Smooth muscle cell (in vitro differentiated cells): ENCODE measurements at regions not wholly inside any gene's neighbourhood (a gene's known extent, or its start where the extent isn't known, plus 50 kb on each side); places are given as distances from the start of the nearest gene placed in this dataset.

ENCODE experiments used
- DNase-seq: peaks from one replicate; lab custom pipeline; 2025; ENCODE audit not compliant: unreplicated experiment; lab: John Stamatoyannopoulos, UW
- H2AFZ ChIP-seq: fragments of 200-600 bp; sonication (generic); 2 replicates; pipeline ENCODE4 v1.6.0; 2016; ENCODE audit warnings: antibody characterized with exemption, low read depth, mild to moderate bottlenecking
- H3F3A ChIP-seq: fragments of 200-600 bp; sonication (generic); 2 replicates; pipeline ENCODE4 v1.6.0; 2017; ENCODE audit warnings: antibody characterized with exemption, low read depth
- H3K27ac ChIP-seq: fragments of 200-600 bp; sonication (generic); 2 replicates; pipeline ENCODE4 v1.5.1; 2016; ENCODE audit warnings: low read depth, mild to moderate bottlenecking
- H3K27me3 ChIP-seq: fragments of 200-600 bp; sonication (generic); 2 replicates; pipeline ENCODE4 v1.6.1; 2016; ENCODE audit warnings: low read depth, mild to moderate bottlenecking
- H3K36me3 ChIP-seq: fragments of 200-600 bp; sonication (generic); 2 replicates; pipeline ENCODE4 v1.5.1; 2016; ENCODE audit warnings: low read depth
- H3K4me1 ChIP-seq: fragments of 200-600 bp; sonication (generic); 2 replicates; pipeline ENCODE4 v1.5.1; 2016; ENCODE audit warnings: low read depth
- H3K4me2 ChIP-seq: fragments of 200-600 bp; sonication (generic); 2 replicates; pipeline ENCODE4 v1.6.0; 2016; ENCODE audit warnings: mild to moderate bottlenecking
- H3K4me3 ChIP-seq: fragments of 200-600 bp; sonication (generic); 2 replicates; pipeline ENCODE4 v1.5.1; 2016; ENCODE audit warnings: mild to moderate bottlenecking
- H3K79me2 ChIP-seq: fragments of 200-600 bp; sonication (generic); 2 replicates; pipeline ENCODE4 v1.6.0; 2016; ENCODE audit warnings: low read depth, mild to moderate bottlenecking
- H3K9ac ChIP-seq: fragments of 200-600 bp; sonication (generic); 2 replicates; pipeline ENCODE4 v1.6.0; 2016; ENCODE audit warnings: low read depth
- H3K9me3 ChIP-seq: fragments of 200-600 bp; sonication (generic); replicated peaks from 2 replicates; pipeline ENCODE4 v1.5.1; 2016; ENCODE audit warnings: low read depth
- H4K20me1 ChIP-seq: fragments of 200-600 bp; sonication (generic); 2 replicates; pipeline ENCODE4 v1.6.0; 2016; ENCODE audit warnings: low read depth
- WGBS: methylation state at CpG from one replicate; pipeline ENCODE4 v1.1.7; 2016; ENCODE audit warnings: low lambda C conversion rate; 5-methylcytosine and 5-hydroxymethylcytosine counted together
- TF ChIP-seq, protein P1 (sequence below): fragments of 200-600 bp; sonication (generic); IDR thresholded peaks from 2 replicates; pipeline ENCODE4 v1.5.1; 2017; ENCODE audit warnings: borderline replicate concordance, mild to moderate bottlenecking, antibody characterized with exemption; ENCODE audit not compliant: insufficient read depth, poor library complexity, severe bottlenecking

DNA sequence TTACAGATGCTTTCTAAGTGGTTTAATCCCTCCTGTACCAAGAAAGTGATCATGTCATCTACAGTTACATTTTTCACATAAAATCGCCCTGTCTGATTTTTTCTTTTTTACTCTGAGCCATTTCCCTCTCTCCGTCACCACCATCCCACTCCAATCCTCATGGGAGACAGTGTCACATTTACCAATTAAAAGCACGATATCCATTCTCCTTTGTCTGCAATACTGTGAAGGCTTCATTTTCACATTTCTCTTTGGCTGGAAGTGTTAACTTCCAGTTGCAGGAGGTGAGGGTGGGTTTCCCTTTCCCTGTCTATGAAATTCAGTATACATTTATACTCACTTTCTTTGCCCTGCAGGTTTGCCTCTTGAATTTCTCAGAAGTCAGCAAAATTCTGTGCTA, 372.7 kb upstream of the CNR1 start:
- no peaks in the 10 kb centered on the region for H3K36me3 ChIP-seq
- no peaks in the 10 kb centered on the region for H3K79me2 ChIP-seq
- H3K4me3 ChIP-seq, result no peak overlapping the region
- TF ChIP-seq, protein P1, sequence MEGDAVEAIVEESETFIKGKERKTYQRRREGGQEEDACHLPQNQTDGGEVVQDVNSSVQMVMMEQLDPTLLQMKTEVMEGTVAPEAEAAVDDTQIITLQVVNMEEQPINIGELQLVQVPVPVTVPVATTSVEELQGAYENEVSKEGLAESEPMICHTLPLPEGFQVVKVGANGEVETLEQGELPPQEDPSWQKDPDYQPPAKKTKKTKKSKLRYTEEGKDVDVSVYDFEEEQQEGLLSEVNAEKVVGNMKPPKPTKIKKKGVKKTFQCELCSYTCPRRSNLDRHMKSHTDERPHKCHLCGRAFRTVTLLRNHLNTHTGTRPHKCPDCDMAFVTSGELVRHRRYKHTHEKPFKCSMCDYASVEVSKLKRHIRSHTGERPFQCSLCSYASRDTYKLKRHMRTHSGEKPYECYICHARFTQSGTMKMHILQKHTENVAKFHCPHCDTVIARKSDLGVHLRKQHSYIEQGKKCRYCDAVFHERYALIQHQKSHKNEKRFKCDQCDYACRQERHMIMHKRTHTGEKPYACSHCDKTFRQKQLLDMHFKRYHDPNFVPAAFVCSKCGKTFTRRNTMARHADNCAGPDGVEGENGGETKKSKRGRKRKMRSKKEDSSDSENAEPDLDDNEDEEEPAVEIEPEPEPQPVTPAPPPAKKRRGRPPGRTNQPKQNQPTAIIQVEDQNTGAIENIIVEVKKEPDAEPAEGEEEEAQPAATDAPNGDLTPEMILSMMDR, result no peak
- WGBS, result 72% methylated on average over 3 of the region's 3 CpGs
- H3K4me1 ChIP-seq, result no peaks in the 10 kb centered on the region
- H3K9me3 ChIP-seq, result no peaks in the 10 kb centered on the region
- DNase-seq, result no peak
- no peak overlapping the region for H3K27ac ChIP-seq
- H3F3A ChIP-seq, result no peaks in the 10 kb centered on the region
- no peaks in the 10 kb centered on the region for H3K27me3 ChIP-seq
- H3K9ac ChIP-seq, result no peak overlapping the region
- H4K20me1 ChIP-seq, result no peaks in the 10 kb centered on the region
- no peak overlapping the region for H2AFZ ChIP-seq
- H3K4me2 ChIP-seq, result no peak overlapping the region

DNA sequence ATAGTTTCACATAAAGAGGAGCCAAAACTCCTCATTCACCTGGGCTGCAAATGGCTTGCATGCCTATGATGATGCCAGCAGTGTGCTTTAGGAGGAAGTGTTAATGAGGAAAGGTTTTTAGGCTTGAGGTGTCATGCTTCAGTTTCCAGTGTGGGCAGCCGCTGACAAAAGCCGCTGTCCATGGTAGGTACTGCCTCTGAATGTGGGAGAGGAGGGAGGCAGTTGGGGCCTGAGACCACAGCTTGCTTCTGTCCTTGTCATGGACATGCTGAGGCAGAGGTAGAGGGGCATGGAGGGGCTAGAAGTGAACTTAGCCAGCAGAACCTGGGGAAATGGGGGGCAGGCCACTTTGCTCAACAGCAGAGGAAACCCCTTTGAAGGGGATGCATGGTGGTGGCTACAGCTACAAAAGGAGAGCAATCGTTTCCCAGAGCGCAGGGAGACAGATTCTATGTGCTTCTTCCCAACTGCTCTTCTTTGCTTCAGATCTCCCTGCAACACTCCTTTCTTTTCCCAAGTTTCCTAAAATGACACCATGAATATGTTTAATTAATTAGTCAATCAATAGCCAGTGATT, 372.1 kb upstream of the CNR1 start:
- WGBS, result 64% methylated on average over 4 of the region's 4 CpGs
- Histone ChIP-seq H3K27me3 (no peaks in the 10 kb centered on the region), H3K79me2 (no peaks in the 10 kb centered on the region), H3K4me3 (no peak overlapping the region), H4K20me1 (no peaks in the 10 kb centered on the region), H3K9me3 (no peaks in the 10 kb centered on the region), H3K27ac (no peak overlapping the region), H3K36me3 (no peaks in the 10 kb centered on the region), H3F3A (no peaks in the 10 kb centered on the region), H3K4me1 (no peaks in the 10 kb centered on the region), H3K9ac (no peak overlapping the region), H2AFZ (no peak overlapping the region), H3K4me2 (no peak overlapping the region)
- no peak for DNase-seq
- TF ChIP-seq, protein P1, result no peak

DNA sequence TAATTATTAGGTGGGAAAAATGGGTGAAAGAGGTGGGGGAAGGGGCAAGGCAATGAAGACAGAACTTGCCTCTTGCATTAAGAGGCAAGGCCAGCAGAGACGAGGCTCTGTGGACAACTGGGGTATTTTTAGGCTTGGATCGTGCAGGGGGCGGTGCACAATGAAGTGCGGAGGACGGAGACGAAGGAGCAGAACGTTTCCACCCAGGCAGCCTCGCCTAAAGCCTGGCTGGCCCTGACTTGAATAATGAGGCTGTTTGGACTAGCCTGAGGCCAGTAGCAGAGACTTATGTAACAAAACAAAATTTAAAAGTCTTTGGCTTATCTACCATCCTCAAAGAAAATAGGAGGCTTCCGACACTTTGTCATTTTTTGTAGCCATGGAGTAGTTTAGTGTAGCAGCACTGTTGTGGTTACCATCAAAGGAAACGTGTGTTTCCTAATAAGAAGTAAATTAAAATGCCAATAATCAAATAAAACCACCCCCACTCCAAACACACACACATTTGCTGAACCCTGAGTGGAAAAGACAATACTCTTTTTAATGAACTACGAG, 370.0 kb upstream of the CNR1 start:
- 76% methylated on average over 11 of the region's 11 CpGs for WGBS

More for the DNA sequence above, 370.0 kb upstream of the CNR1 start:
- Histone ChIP-seq H2AFZ (no peak overlapping the region), H3K9ac (no peak overlapping the region), H3K36me3 (no peaks in the 10 kb centered on the region), H3F3A (no peaks in the 10 kb centered on the region), H3K79me2 (no peaks in the 10 kb centered on the region), H3K4me1 (no peaks in the 10 kb centered on the region), H3K9me3 (no peaks in the 10 kb centered on the region), H4K20me1 (no peaks in the 10 kb centered on the region), H3K4me2 (no peak overlapping the region), H3K27ac (no peak overlapping the region), H3K4me3 (no peak overlapping the region), H3K27me3 (no peaks in the 10 kb centered on the region)
- TF ChIP-seq, protein P1, result no peak
- no peak for DNase-seq
